GM23338 (cell line): ENCODE measurements at regions not wholly inside any gene's neighbourhood (a gene's known extent, or its start where the extent isn't known, plus 50 kb on each side); places are given as distances from the start of the nearest gene placed in this dataset.
A peak's percentile ranks its signal among the peaks of the same experiment; 100 is the strongest.

Source experiments
- ATAC-seq: fragments of 200-7000 bp; cut with Tn5 transposase; 3 replicates; pipeline ENCODE4 v1.9.1; 2020
- DNase-seq: peaks from one replicate; pipeline ENCODE4 v3.0.0-alpha.2; 2015; ENCODE audit warnings: low spot score
- H2AFZ ChIP-seq: fragments of 200-600 bp; sonication (generic); 2 replicates; pipeline ENCODE4 v1.8.0; 2016; ENCODE audit warnings: antibody characterized with exemption, mild to moderate bottlenecking, moderate library complexity
- H3F3A ChIP-seq: fragments of 200-600 bp; sonication (generic); replicated peaks from 2 replicates; pipeline ENCODE4 v1.8.0; 2017; ENCODE audit warnings: antibody characterized with exemption, mixed run types, low read depth
- H3K27ac ChIP-seq: fragments of 200-600 bp; sonication (generic); 2 replicates; pipeline ENCODE4 v1.6.1; 2016; ENCODE audit warnings: low read depth
- H3K27me3 ChIP-seq: fragments of 200-600 bp; sonication (generic); 2 replicates; pipeline ENCODE4 v1.8.0; 2016; ENCODE audit warnings: mild to moderate bottlenecking, mixed run types, moderate library complexity; ENCODE audit not compliant: insufficient read depth
- H3K36me3 ChIP-seq: fragments of 200-600 bp; sonication (generic); 2 replicates; pipeline ENCODE4 v1.8.0; 2016; ENCODE audit warnings: mild to moderate bottlenecking; ENCODE audit not compliant: insufficient read depth
- H3K4me1 ChIP-seq: fragments of 200-600 bp; sonication (generic); 2 replicates; pipeline ENCODE4 v1.8.0; 2016; ENCODE audit warnings: mild to moderate bottlenecking, moderate library complexity; ENCODE audit not compliant: insufficient read depth
- H3K4me2 ChIP-seq: fragments of 200-600 bp; sonication (generic); 2 replicates; pipeline ENCODE4 v1.7.1; 2017; ENCODE audit warnings: mixed run types
- H3K4me3 ChIP-seq: fragments of 200-600 bp; sonication (generic); 2 replicates; pipeline ENCODE4 v1.6.1; 2016; ENCODE audit warnings: mixed run types
- H3K79me2 ChIP-seq: fragments of 200-600 bp; sonication (generic); replicated peaks from 2 replicates; pipeline ENCODE4 v1.8.0; 2017; ENCODE audit warnings: mild to moderate bottlenecking; ENCODE audit not compliant: insufficient read depth
- H3K9me2 ChIP-seq: fragments of 200-600 bp; sonication (generic); 2 replicates; pipeline ENCODE4 v1.8.0; 2017; ENCODE audit not compliant: insufficient read depth
- H4K20me1 ChIP-seq: fragments of 200-600 bp; sonication (generic); replicated peaks from 2 replicates; pipeline ENCODE4 v1.8.0; 2017; ENCODE audit warnings: mild to moderate bottlenecking; ENCODE audit not compliant: insufficient read depth
- H3K27ac Mint-ChIP-seq: 2 replicates; pipeline ENCODE4 v1.8.0; 2020; ENCODE audit warnings: inconsistent platforms, mild to moderate bottlenecking, moderate library complexity, mixed read lengths
- H3K27me3 Mint-ChIP-seq: 3 replicates; pipeline ENCODE4 v1.8.0; 2022; ENCODE audit warnings: low read depth, mild to moderate bottlenecking, moderate library complexity, mixed read lengths, inconsistent platforms; ENCODE audit not compliant: insufficient read depth, poor library complexity
- H3K36me3 Mint-ChIP-seq: 3 replicates; pipeline ENCODE4 v1.8.0; 2021; ENCODE audit warnings: low read depth, mild to moderate bottlenecking, inconsistent platforms, moderate library complexity, mixed read lengths
- H3K4me1 Mint-ChIP-seq: 3 replicates; pipeline ENCODE4 v1.8.0; 2020; ENCODE audit warnings: mild to moderate bottlenecking, inconsistent platforms, mixed read lengths
- H3K4me3 Mint-ChIP-seq: 3 replicates; pipeline ENCODE4 v1.8.0; 2021; ENCODE audit warnings: moderate library complexity, mild to moderate bottlenecking, inconsistent platforms, mixed read lengths
- H3K9me3 Mint-ChIP-seq: 3 replicates; pipeline ENCODE4 v1.8.0; 2020; ENCODE audit warnings: moderate library complexity, mild to moderate bottlenecking, inconsistent platforms, mixed read lengths
- CREB1 ChIP-seq: fragments of 250-450 bp; sonication (Bioruptor Pico); IDR thresholded peaks from 2 replicates; pipeline ENCODE4 v1.5.0; 2020; ENCODE audit warnings: low read depth, mild to moderate bottlenecking, moderate library complexity
- ETS1 ChIP-seq: IDR thresholded peaks from 2 replicates; pipeline ENCODE4 v1.6.1; 2016; ENCODE audit warnings: antibody characterized with exemption
- JUNB ChIP-seq: IDR thresholded peaks from one replicate; pipeline ENCODE4 v1.6.1; 2016; ENCODE audit warnings: antibody characterized with exemption; ENCODE audit not compliant: unreplicated experiment
- NANOG ChIP-seq: IDR thresholded peaks from 2 replicates; pipeline ENCODE4 v1.6.1; 2016; ENCODE audit warnings: antibody characterized with exemption, borderline replicate concordance
- POLR2AphosphoS5 ChIP-seq: IDR thresholded peaks from 2 replicates; pipeline ENCODE4 v1.6.1; 2016; ENCODE audit warnings: antibody characterized with exemption, low read depth
- STAT1 ChIP-seq: IDR thresholded peaks from one replicate; pipeline ENCODE4 v1.6.1; 2016; ENCODE audit warnings: antibody characterized with exemption; ENCODE audit not compliant: unreplicated experiment
- ZNF462 ChIP-seq: fragments of 250-450 bp; sonication (Bioruptor Pico); IDR thresholded peaks from 2 replicates; pipeline ENCODE4 v1.5.0; 2020; ENCODE audit warnings: mild to moderate bottlenecking, moderate library complexity
- TF ChIP-seq, protein P1 (sequence below), 2 experiments: fragments of 200-600 bp in 1 of 2; sonication (generic) in 1 of 2; conservative IDR thresholded peaks; 2 replicates each; pipeline versions ENCODE4 v1.5.1 to v1.6.1; 2016 to 2017; ENCODE audit warnings: antibody characterized with exemption in 2 of 2, low read depth in 2 of 2, mild to moderate bottlenecking in 2 of 2, moderate library complexity in 1 of 2
- TF ChIP-seq, protein P2 (sequence below): IDR thresholded peaks from one replicate; pipeline ENCODE4 v1.6.1; 2018; ENCODE audit warnings: antibody characterized with exemption; ENCODE audit not compliant: unreplicated experiment

DNA sequence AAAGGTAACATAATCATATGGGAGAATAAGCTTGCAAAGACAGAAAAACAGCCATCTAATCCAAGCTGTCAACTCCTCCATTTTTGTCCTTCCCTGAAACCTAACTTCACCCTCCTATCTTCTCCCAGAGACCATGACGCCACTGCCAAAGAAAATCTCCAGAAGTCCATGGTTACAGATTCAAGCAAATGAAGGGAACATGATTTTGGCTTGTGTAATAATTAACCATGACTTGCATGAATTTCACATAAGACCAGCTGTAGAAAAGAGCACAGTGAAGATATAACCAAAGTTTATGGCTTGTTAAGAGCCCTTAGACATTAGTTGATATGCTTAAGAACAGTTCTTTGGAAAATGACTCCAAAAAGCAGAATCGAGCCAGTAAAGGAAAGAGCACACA lies 342.1 kb upstream of the NRSN1 start (continued):
- no peak for TF ChIP-seq ZNF462 (CRISPR knock-in tag)

- Mint-ChIP-seq H3K4me1 (no peaks in the 10 kb centered on the region), H3K27ac (no peak overlapping the region)
- TF ChIP-seq, protein P1, sequence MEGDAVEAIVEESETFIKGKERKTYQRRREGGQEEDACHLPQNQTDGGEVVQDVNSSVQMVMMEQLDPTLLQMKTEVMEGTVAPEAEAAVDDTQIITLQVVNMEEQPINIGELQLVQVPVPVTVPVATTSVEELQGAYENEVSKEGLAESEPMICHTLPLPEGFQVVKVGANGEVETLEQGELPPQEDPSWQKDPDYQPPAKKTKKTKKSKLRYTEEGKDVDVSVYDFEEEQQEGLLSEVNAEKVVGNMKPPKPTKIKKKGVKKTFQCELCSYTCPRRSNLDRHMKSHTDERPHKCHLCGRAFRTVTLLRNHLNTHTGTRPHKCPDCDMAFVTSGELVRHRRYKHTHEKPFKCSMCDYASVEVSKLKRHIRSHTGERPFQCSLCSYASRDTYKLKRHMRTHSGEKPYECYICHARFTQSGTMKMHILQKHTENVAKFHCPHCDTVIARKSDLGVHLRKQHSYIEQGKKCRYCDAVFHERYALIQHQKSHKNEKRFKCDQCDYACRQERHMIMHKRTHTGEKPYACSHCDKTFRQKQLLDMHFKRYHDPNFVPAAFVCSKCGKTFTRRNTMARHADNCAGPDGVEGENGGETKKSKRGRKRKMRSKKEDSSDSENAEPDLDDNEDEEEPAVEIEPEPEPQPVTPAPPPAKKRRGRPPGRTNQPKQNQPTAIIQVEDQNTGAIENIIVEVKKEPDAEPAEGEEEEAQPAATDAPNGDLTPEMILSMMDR (conservative IDR thresholded peaks at IDR 0.05; ENCODE audit: low read depth in 2 of 2): no peak
- TF ChIP-seq JUNB (no peak), POLR2AphosphoS5 (no peak), ETS1 (no peak), STAT1 (no peak), CREB1 (no peak), NANOG (no peak)
- TF ChIP-seq, protein P2, sequence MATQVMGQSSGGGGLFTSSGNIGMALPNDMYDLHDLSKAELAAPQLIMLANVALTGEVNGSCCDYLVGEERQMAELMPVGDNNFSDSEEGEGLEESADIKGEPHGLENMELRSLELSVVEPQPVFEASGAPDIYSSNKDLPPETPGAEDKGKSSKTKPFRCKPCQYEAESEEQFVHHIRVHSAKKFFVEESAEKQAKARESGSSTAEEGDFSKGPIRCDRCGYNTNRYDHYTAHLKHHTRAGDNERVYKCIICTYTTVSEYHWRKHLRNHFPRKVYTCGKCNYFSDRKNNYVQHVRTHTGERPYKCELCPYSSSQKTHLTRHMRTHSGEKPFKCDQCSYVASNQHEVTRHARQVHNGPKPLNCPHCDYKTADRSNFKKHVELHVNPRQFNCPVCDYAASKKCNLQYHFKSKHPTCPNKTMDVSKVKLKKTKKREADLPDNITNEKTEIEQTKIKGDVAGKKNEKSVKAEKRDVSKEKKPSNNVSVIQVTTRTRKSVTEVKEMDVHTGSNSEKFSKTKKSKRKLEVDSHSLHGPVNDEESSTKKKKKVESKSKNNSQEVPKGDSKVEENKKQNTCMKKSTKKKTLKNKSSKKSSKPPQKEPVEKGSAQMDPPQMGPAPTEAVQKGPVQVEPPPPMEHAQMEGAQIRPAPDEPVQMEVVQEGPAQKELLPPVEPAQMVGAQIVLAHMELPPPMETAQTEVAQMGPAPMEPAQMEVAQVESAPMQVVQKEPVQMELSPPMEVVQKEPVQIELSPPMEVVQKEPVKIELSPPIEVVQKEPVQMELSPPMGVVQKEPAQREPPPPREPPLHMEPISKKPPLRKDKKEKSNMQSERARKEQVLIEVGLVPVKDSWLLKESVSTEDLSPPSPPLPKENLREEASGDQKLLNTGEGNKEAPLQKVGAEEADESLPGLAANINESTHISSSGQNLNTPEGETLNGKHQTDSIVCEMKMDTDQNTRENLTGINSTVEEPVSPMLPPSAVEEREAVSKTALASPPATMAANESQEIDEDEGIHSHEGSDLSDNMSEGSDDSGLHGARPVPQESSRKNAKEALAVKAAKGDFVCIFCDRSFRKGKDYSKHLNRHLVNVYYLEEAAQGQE: no peak
Measured at GRCh38 chr6:23784301-23784919, 341.6 kb upstream of the NRSN1 start.

More at GRCh38 chr6:23784301-23784919, 341.6 kb upstream of the NRSN1 start:
- Mint-ChIP-seq H3K27me3 (no peaks in the 10 kb centered on the region), H3K36me3 (no peaks in the 10 kb centered on the region), H3K9me3 (no peaks in the 10 kb centered on the region), H3K4me3 (no peak overlapping the region)
- H4K20me1 ChIP-seq: no peaks in the 10 kb centered on the region
- H3K79me2 ChIP-seq: no peaks in the 10 kb centered on the region
- H3K4me2 ChIP-seq: no peak overlapping the region
- no peaks in the 10 kb centered on the region for H3F3A ChIP-seq
- no peak for DNase-seq
- no peaks in the 10 kb centered on the region; the same call in 1 of the 2 replicates for H3K9me2 ChIP-seq
- H3K4me1 ChIP-seq: no peaks in the 10 kb centered on the region
- no peaks in the 10 kb centered on the region for H3K27me3 ChIP-seq
- H3K4me3 ChIP-seq: no peak overlapping the region
- H2AFZ ChIP-seq: peak overlapping the region; percentile 4; the same call in 1 of the 2 replicates
- H3K36me3 ChIP-seq: no peaks in the 10 kb centered on the region
- ATAC-seq: no peak
- no peak overlapping the region for H3K27ac ChIP-seq
